GM23338 (cell line): ENCODE measurements at regions not wholly inside any gene's neighbourhood (a gene's known extent, or its start where the extent isn't known, plus 50 kb on each side); places are given as distances from the start of the nearest gene placed in this dataset.

ENCODE experiments used
- ATAC-seq: fragments of 200-7000 bp; cut with Tn5 transposase; 3 replicates; pipeline ENCODE4 v1.9.1; 2020
- DNase-seq: peaks from one replicate; pipeline ENCODE4 v3.0.0-alpha.2; 2015; ENCODE audit warnings: low spot score
- H2AFZ ChIP-seq: fragments of 200-600 bp; sonication (generic); 2 replicates; pipeline ENCODE4 v1.8.0; 2016; ENCODE audit warnings: antibody characterized with exemption, mild to moderate bottlenecking, moderate library complexity
- H3F3A ChIP-seq: fragments of 200-600 bp; sonication (generic); replicated peaks from 2 replicates; pipeline ENCODE4 v1.8.0; 2017; ENCODE audit warnings: antibody characterized with exemption, mixed run types, low read depth
- H3K27ac ChIP-seq: fragments of 200-600 bp; sonication (generic); 2 replicates; pipeline ENCODE4 v1.6.1; 2016; ENCODE audit warnings: low read depth
- H3K27me3 ChIP-seq: fragments of 200-600 bp; sonication (generic); 2 replicates; pipeline ENCODE4 v1.8.0; 2016; ENCODE audit warnings: mild to moderate bottlenecking, mixed run types, moderate library complexity; ENCODE audit not compliant: insufficient read depth
- H3K36me3 ChIP-seq: fragments of 200-600 bp; sonication (generic); 2 replicates; pipeline ENCODE4 v1.8.0; 2016; ENCODE audit warnings: mild to moderate bottlenecking; ENCODE audit not compliant: insufficient read depth
- H3K4me1 ChIP-seq: fragments of 200-600 bp; sonication (generic); 2 replicates; pipeline ENCODE4 v1.8.0; 2016; ENCODE audit warnings: mild to moderate bottlenecking, moderate library complexity; ENCODE audit not compliant: insufficient read depth
- H3K4me2 ChIP-seq: fragments of 200-600 bp; sonication (generic); 2 replicates; pipeline ENCODE4 v1.7.1; 2017; ENCODE audit warnings: mixed run types
- H3K4me3 ChIP-seq: fragments of 200-600 bp; sonication (generic); 2 replicates; pipeline ENCODE4 v1.6.1; 2016; ENCODE audit warnings: mixed run types
- H3K79me2 ChIP-seq: fragments of 200-600 bp; sonication (generic); replicated peaks from 2 replicates; pipeline ENCODE4 v1.8.0; 2017; ENCODE audit warnings: mild to moderate bottlenecking; ENCODE audit not compliant: insufficient read depth
- H3K9me2 ChIP-seq: fragments of 200-600 bp; sonication (generic); 2 replicates; pipeline ENCODE4 v1.8.0; 2017; ENCODE audit not compliant: insufficient read depth
- H4K20me1 ChIP-seq: fragments of 200-600 bp; sonication (generic); replicated peaks from 2 replicates; pipeline ENCODE4 v1.8.0; 2017; ENCODE audit warnings: mild to moderate bottlenecking; ENCODE audit not compliant: insufficient read depth
- H3K27ac Mint-ChIP-seq: 2 replicates; pipeline ENCODE4 v1.8.0; 2020; ENCODE audit warnings: inconsistent platforms, mild to moderate bottlenecking, moderate library complexity, mixed read lengths
- H3K27me3 Mint-ChIP-seq: 3 replicates; pipeline ENCODE4 v1.8.0; 2022; ENCODE audit warnings: low read depth, mild to moderate bottlenecking, moderate library complexity, mixed read lengths, inconsistent platforms; ENCODE audit not compliant: insufficient read depth, poor library complexity
- H3K36me3 Mint-ChIP-seq: 3 replicates; pipeline ENCODE4 v1.8.0; 2021; ENCODE audit warnings: low read depth, mild to moderate bottlenecking, inconsistent platforms, moderate library complexity, mixed read lengths
- H3K4me1 Mint-ChIP-seq: 3 replicates; pipeline ENCODE4 v1.8.0; 2020; ENCODE audit warnings: mild to moderate bottlenecking, inconsistent platforms, mixed read lengths
- H3K4me3 Mint-ChIP-seq: 3 replicates; pipeline ENCODE4 v1.8.0; 2021; ENCODE audit warnings: moderate library complexity, mild to moderate bottlenecking, inconsistent platforms, mixed read lengths
- H3K9me3 Mint-ChIP-seq: 3 replicates; pipeline ENCODE4 v1.8.0; 2020; ENCODE audit warnings: moderate library complexity, mild to moderate bottlenecking, inconsistent platforms, mixed read lengths
- CREB1 ChIP-seq: fragments of 250-450 bp; sonication (Bioruptor Pico); IDR thresholded peaks from 2 replicates; pipeline ENCODE4 v1.5.0; 2020; ENCODE audit warnings: low read depth, mild to moderate bottlenecking, moderate library complexity
- CTCF ChIP-seq, 2 experiments: fragments of 200-600 bp in 1 of 2; sonication (generic) in 1 of 2; conservative IDR thresholded peaks; 2 replicates each; pipeline versions ENCODE4 v1.5.1 to v1.6.1; 2016 to 2017; ENCODE audit warnings: antibody characterized with exemption in 2 of 2, low read depth in 2 of 2, mild to moderate bottlenecking in 2 of 2, moderate library complexity in 1 of 2
- ETS1 ChIP-seq: IDR thresholded peaks from 2 replicates; pipeline ENCODE4 v1.6.1; 2016; ENCODE audit warnings: antibody characterized with exemption
- EZH2 ChIP-seq: fragments of 200-600 bp; sonication (generic); IDR thresholded peaks from one replicate; pipeline ENCODE4 v1.8.0; 2017; ENCODE audit warnings: antibody characterized with exemption, mild to moderate bottlenecking, low read depth; ENCODE audit not compliant: unreplicated experiment
- EZH2phosphoT487 ChIP-seq: fragments of 200-600 bp; sonication (generic); IDR thresholded peaks from one replicate; pipeline ENCODE4 v1.8.1; 2018; ENCODE audit warnings: antibody characterized with exemption; ENCODE audit not compliant: unreplicated experiment
- JUNB ChIP-seq: IDR thresholded peaks from one replicate; pipeline ENCODE4 v1.6.1; 2016; ENCODE audit warnings: antibody characterized with exemption; ENCODE audit not compliant: unreplicated experiment
- NANOG ChIP-seq: IDR thresholded peaks from 2 replicates; pipeline ENCODE4 v1.6.1; 2016; ENCODE audit warnings: antibody characterized with exemption, borderline replicate concordance
- POLR2AphosphoS5 ChIP-seq: IDR thresholded peaks from 2 replicates; pipeline ENCODE4 v1.6.1; 2016; ENCODE audit warnings: antibody characterized with exemption, low read depth
- REST ChIP-seq: IDR thresholded peaks from one replicate; pipeline ENCODE4 v1.6.1; 2018; ENCODE audit warnings: antibody characterized with exemption; ENCODE audit not compliant: unreplicated experiment
- STAT1 ChIP-seq: IDR thresholded peaks from one replicate; pipeline ENCODE4 v1.6.1; 2016; ENCODE audit warnings: antibody characterized with exemption; ENCODE audit not compliant: unreplicated experiment
- ZNF114 ChIP-seq: fragments of 250-450 bp; sonication (Bioruptor Pico); IDR thresholded peaks from 2 replicates; pipeline ENCODE4 v1.5.0; 2020; ENCODE audit warnings: mild to moderate bottlenecking, moderate library complexity
- ZNF331 ChIP-seq: fragments of 250-450 bp; sonication (Bioruptor Pico); IDR thresholded peaks from 2 replicates; pipeline ENCODE4 v1.5.0; 2020; ENCODE audit warnings: low read depth, mild to moderate bottlenecking, moderate library complexity
- ZNF462 ChIP-seq: fragments of 250-450 bp; sonication (Bioruptor Pico); IDR thresholded peaks from 2 replicates; pipeline ENCODE4 v1.5.0; 2020; ENCODE audit warnings: mild to moderate bottlenecking, moderate library complexity

GRCh38 chr4:31788676-31789075, 1068.5 kb downstream of the PCDH7 start:
- no peaks in the 10 kb centered on the region for H3K27me3 Mint-ChIP-seq
- TF ChIP-seq EZH2, result no peak
- no peak for TF ChIP-seq ETS1
- TF ChIP-seq REST, result no peak
- no peak for TF ChIP-seq CREB1 (CRISPR knock-in tag)
- TF ChIP-seq POLR2AphosphoS5, result no peak
- no peak for TF ChIP-seq EZH2phosphoT487
- no peak for TF ChIP-seq STAT1
- no peak for TF ChIP-seq CTCF (conservative IDR thresholded peaks at IDR 0.05; ENCODE audit: low read depth in 2 of 2)
- no peak for TF ChIP-seq ZNF114 (CRISPR knock-in tag)
- no peak for TF ChIP-seq ZNF462 (CRISPR knock-in tag)
- TF ChIP-seq JUNB, result no peak
- TF ChIP-seq ZNF331, result no peak
- no peak for TF ChIP-seq NANOG
- H2AFZ ChIP-seq, result no peak overlapping the region
- H3K9me3 Mint-ChIP-seq, result no peaks in the 10 kb centered on the region
- H3K36me3 ChIP-seq, result no peaks in the 10 kb centered on the region
- no peaks in the 10 kb centered on the region for H3K36me3 Mint-ChIP-seq
- no peaks in the 10 kb centered on the region for H3K4me1 Mint-ChIP-seq
- DNase-seq (peak; percentile 3), ATAC-seq (no peak)
- H3K27ac ChIP-seq, result no peak overlapping the region
- no peaks in the 10 kb centered on the region for H3F3A ChIP-seq
- no peak overlapping the region for H3K4me3 ChIP-seq
- H3K4me1 ChIP-seq, result peaks cover 5% of the 10 kb centered on the region
- no peak overlapping the region for H3K4me3 Mint-ChIP-seq
- no peaks in the 10 kb centered on the region for H4K20me1 ChIP-seq
- H3K79me2 ChIP-seq, result no peaks in the 10 kb centered on the region
- no peaks in the 10 kb centered on the region for H3K9me2 ChIP-seq
- no peak overlapping the region for H3K27ac Mint-ChIP-seq
- H3K4me2 ChIP-seq, result no peak overlapping the region
- H3K27me3 ChIP-seq, result no peaks in the 10 kb centered on the region
